GM21515 (cell line): ENCODE measurements at regions not wholly inside any gene's neighbourhood (a gene's known extent, or its start where the extent isn't known, plus 50 kb on each side); places are given as distances from the start of the nearest gene placed in this dataset.

ENCODE experiments used
- ATAC-seq: cut with Tn5 transposase; IDR thresholded peaks from one replicate; pipeline ENCODE4 v1.9.1; 2021; ENCODE audit not compliant: unreplicated experiment

GRCh38 chr2:102078773-102079172 is 63.8 kb upstream of the IL1R1 start:
- no peak for ATAC-seq

GRCh38 chr2:102080451-102081242 is 61.9 kb upstream of the IL1R1 start:
- peak; percentile 41 for ATAC-seq

- no peak for ATAC-seq
Observed at GRCh38 chr2:102081243-102081522, 61.4 kb upstream of the IL1R1 start.

- ATAC-seq = no peak
Observed at GRCh38 chr2:102081606-102082005, 60.9 kb upstream of the IL1R1 start.

GRCh38 chr2:102082571-102083392 is 59.8 kb upstream of the IL1R1 start:
- ATAC-seq = peak; percentile 69

DNA sequence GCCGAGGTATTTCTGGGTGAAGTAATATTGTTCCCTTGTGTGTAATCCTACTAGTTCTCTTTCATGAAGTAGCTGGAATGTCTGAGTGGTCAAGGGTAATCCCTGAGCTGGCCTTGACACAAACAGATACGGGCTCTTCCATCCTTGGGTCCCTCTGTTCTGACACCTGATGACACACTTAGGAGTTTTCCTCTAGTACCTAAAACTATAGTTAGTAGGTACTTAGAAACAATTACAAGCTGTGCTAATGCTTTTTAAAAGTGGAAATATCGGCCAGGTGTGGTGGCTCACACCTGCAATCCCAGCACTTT is 59.2 kb upstream of the IL1R1 start:
- no peak for ATAC-seq

DNA sequence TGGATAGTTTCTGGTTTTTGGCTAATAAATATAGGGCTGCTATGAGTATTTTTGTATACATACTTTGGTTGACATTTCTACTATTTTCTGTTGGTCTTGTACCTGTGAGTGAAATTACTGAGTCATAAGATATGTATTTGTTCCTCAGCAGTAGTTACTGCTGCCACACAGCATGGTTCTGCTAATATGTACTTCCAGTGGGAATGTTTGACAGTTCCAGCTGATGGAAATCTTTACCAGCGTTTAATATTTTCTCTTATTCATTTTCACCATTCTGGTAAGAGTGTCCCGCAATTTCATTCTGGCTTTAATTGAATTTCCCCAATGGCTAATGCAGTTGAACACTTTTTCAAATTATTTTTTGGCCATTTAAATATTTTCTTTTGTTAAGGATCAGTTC is 57.9 kb upstream of the IL1R1 start:
- ATAC-seq = no peak

DNA sequence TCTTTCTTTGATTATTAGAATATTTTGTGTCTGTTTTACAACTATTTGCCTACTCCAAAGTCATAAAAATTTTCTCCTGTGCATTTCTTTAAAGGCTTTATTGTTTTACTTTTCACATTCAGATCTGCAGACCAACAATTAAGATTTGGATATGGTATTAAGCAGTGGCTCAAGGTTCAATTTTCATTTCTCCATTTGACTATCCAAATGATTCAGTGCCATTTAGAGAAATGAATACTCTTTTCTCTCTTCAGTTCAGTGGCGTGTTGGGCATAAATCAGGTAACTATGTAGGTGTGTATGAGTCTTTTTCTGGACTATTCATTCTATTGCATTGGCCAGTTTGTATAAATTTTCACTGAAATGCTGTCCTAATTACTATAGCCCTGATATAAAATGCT is 57.3 kb upstream of the IL1R1 start:
- ATAC-seq = no peak

GRCh38 chr2:102086150-102086872 is 56.2 kb upstream of the IL1R1 start:
- no peak for ATAC-seq

DNA sequence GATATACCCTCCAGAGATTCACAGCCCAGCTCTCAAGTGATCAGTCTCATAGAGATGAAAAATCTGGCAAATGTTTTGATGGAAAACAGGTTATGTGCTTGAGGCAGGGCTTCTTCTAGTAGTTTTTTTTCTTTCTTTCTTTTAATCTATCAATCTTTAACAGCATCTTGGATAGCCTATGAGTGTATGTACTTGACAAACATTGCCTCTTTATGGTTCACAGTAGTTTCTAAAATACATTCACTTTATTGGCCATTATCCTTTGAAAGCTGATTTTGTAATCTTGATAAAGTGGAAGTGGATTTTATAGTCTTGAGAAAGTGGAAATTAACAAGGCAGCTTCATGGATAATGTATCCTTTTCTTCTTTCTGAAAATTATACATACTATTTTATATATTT is 51.4 kb upstream of the IL1R1 start:
- ATAC-seq = no peak

- ATAC-seq = no peak
Observed at GRCh38 chr2:102091908-102092307, 50.6 kb upstream of the IL1R1 start.

DNA sequence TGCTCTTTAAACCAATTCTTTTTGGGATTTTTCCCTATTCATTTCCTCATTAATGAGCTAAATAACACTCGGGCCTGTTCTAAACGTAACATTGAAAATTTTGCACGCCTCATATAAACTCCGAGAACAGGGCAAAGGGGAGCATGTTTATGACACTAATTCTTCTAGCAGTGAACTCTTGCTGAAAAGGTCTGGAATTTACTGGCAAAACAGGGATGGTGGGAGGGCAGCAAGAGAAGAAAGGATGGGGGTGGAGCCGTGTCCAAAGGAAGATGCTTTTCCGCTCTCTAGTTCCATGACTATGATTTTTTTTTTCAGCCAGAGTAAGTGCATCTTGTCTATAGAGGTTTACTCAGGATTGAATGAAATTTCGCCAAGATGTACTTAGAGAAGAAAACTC is 50.0 kb upstream of the IL1R1 start:
- no peak for ATAC-seq
